HEK293T (cell line): ENCODE measurements at regions not wholly inside any gene's neighbourhood (a gene's known extent, or its start where the extent isn't known, plus 50 kb on each side); places are given as distances from the start of the nearest gene placed in this dataset.

ENCODE experiments used
- CTCF ChIA-PET: fragments of 350-600 bp; formaldehyde crosslinking; extraction: SDS; loops from one replicate; lab custom pipeline; 2021; ENCODE audit warnings: antibody characterized with exemption, inconsistent platforms; lab: Yijun Ruan, JAX
- POLR2A ChIA-PET: fragments of 350-600 bp; formaldehyde crosslinking; extraction: SDS; loops from one replicate; lab custom pipeline; 2020; ENCODE audit warnings: antibody characterized with exemption, inconsistent platforms; lab: Yijun Ruan, JAX
- DNase-seq: peaks from one replicate; pipeline ENCODE4 v3.0.0; 2012; ENCODE audit warnings: mixed read lengths; ENCODE audit errors: extremely low spot score
- ARNT ChIP-seq: fragments of 450-650 bp; IDR thresholded peaks from 2 replicates; pipeline ENCODE4 v1.6.1; 2017; ENCODE audit warnings: mild to moderate bottlenecking
- BHLHE40 ChIP-seq: fragments of 450-650 bp; IDR thresholded peaks from 2 replicates; pipeline ENCODE4 v1.6.1; 2016; ENCODE audit warnings: mild to moderate bottlenecking, moderate library complexity, borderline replicate concordance
- CTBP1 ChIP-seq: fragments of 450-650 bp; IDR thresholded peaks from 2 replicates; pipeline ENCODE4 v1.6.1; 2016; ENCODE audit warnings: borderline replicate concordance
- ELF4 ChIP-seq: fragments of 450-650 bp; IDR thresholded peaks from 2 replicates; pipeline ENCODE4 v1.6.1; 2017; ENCODE audit warnings: antibody characterized with exemption
- FOXA1 ChIP-seq: fragments of 450-650 bp; IDR thresholded peaks from 2 replicates; pipeline ENCODE4 v1.6.1; 2016; ENCODE audit warnings: mild to moderate bottlenecking
- FOXK2 ChIP-seq: fragments of 450-650 bp; IDR thresholded peaks from 2 replicates; pipeline ENCODE4 v1.6.1; 2016; ENCODE audit warnings: mild to moderate bottlenecking
- FOXM1 ChIP-seq: fragments of 450-650 bp; IDR thresholded peaks from 2 replicates; pipeline ENCODE4 v1.6.1; 2017; ENCODE audit warnings: mild to moderate bottlenecking, borderline replicate concordance
- HDGF ChIP-seq: fragments of 450-650 bp; IDR thresholded peaks from 2 replicates; pipeline ENCODE4 v1.6.1; 2017; ENCODE audit warnings: antibody characterized with exemption, borderline replicate concordance
- L3MBTL2 ChIP-seq: fragments of 450-650 bp; conservative IDR thresholded peaks from 2 replicates; pipeline ENCODE4 v1.6.1; 2016; ENCODE audit warnings: mild to moderate bottlenecking
- LEF1 ChIP-seq: fragments of 450-650 bp; IDR thresholded peaks from 2 replicates; pipeline ENCODE4 v1.6.1; 2017; ENCODE audit warnings: mild to moderate bottlenecking, borderline replicate concordance
- NFRKB ChIP-seq: fragments of 450-650 bp; IDR thresholded peaks from 2 replicates; pipeline ENCODE4 v1.6.1; 2016; ENCODE audit warnings: mild to moderate bottlenecking, moderate library complexity
- SP1 ChIP-seq: fragments of 450-650 bp; IDR thresholded peaks from 2 replicates; pipeline ENCODE4 v1.6.1; 2017
- SUZ12 ChIP-seq: fragments of 450-650 bp; IDR thresholded peaks from 2 replicates; pipeline ENCODE4 v1.6.1; 2016; ENCODE audit warnings: mild to moderate bottlenecking
- TARDBP ChIP-seq: fragments of 450-650 bp; IDR thresholded peaks from 2 replicates; pipeline ENCODE4 v1.6.1; 2016
- ZNF384 ChIP-seq: fragments of 450-650 bp; IDR thresholded peaks from 2 replicates; pipeline ENCODE4 v1.6.1; 2016
- TF ChIP-seq, protein P1 (sequence below): fragments of 450-650 bp; IDR thresholded peaks from 2 replicates; pipeline ENCODE4 v1.6.1; 2016

GRCh38 chr1:224523676-224524075 lies 89.1 kb upstream of the WDR26 start:
- DNase-seq, result no peak
- TF ChIP-seq FOXM1, result no peak
- TF ChIP-seq L3MBTL2, result no peak
- TF ChIP-seq FOXK2, result no peak
- TF ChIP-seq SP1, result no peak
- no peak for TF ChIP-seq TARDBP
- TF ChIP-seq ARNT, result no peak
- TF ChIP-seq LEF1, result no peak
- TF ChIP-seq, protein P1, sequence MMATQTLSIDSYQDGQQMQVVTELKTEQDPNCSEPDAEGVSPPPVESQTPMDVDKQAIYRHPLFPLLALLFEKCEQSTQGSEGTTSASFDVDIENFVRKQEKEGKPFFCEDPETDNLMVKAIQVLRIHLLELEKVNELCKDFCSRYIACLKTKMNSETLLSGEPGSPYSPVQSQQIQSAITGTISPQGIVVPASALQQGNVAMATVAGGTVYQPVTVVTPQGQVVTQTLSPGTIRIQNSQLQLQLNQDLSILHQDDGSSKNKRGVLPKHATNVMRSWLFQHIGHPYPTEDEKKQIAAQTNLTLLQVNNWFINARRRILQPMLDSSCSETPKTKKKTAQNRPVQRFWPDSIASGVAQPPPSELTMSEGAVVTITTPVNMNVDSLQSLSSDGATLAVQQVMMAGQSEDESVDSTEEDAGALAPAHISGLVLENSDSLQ, result no peak
- POLR2A ChIA-PET, result no interaction called here
- CTCF ChIA-PET, result interaction anchor here (0.7 kb wide), 1 partner anchor 67 kb away, joined by 10 read pairs; no protein-coding TSS in a partner anchor

GRCh38 chr1:224524679-224525078 lies 90.1 kb upstream of the WDR26 start:
- POLR2A ChIA-PET, result interaction anchor here (1.3 kb wide), 1 partner anchor 14 kb away, joined by 3 read pairs; no protein-coding TSS in a partner anchor
- DNase-seq, result no peak
- CTCF ChIA-PET, result interaction anchor here (2.6 kb wide), 1 partner anchor 10 kb away, joined by 15 read pairs; no protein-coding TSS in a partner anchor
- TF ChIP-seq FOXA1 (no peak), ELF4 (no peak), BHLHE40 (no peak), LEF1 (no peak), ZNF384 (no peak)

GRCh38 chr1:224525411-224526040 lies 90.6 kb upstream of the CNIH3 start:
- no peak for TF ChIP-seq NFRKB
- no peak for TF ChIP-seq FOXM1
- TF ChIP-seq, protein P1, result no peak
- TF ChIP-seq BHLHE40, result no peak
- TF ChIP-seq L3MBTL2, result no peak
- TF ChIP-seq SUZ12, result no peak
- no peak for TF ChIP-seq HDGF
- TF ChIP-seq TARDBP, result no peak
- TF ChIP-seq FOXA1, result no peak
- TF ChIP-seq CTBP1, result no peak
- TF ChIP-seq SP1, result no peak
- TF ChIP-seq FOXK2, result no peak
- TF ChIP-seq ZNF384, result no peak
- no peak for DNase-seq
- CTCF ChIA-PET, result interaction anchor here (2.6 kb wide), 1 partner anchor 11 kb away, joined by 15 read pairs; no protein-coding TSS in a partner anchor
- POLR2A ChIA-PET, result interaction anchor here (1.3 kb wide), 1 partner anchor 13 kb away, joined by 3 read pairs; no protein-coding TSS in a partner anchor

DNA sequence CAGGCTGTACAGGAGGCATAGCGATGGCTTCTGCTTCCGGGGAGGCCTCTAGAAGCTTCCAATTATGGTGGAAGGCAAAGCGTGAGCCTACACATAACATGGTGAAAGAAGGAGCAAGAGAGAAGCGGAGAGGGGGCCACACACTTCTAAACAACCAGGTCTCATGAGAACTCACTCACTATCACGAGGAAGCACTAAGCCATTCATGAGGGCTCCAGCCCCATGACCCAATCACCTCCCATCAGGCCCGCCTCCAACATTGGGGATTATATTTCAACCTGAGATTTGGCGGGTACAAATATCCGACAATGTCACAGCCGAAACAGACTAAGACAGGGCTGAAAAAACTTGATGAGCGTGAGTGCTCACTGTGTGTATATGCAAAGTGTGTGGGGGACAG lies 89.3 kb upstream of the CNIH3 start:
- CTCF ChIA-PET, result interaction anchor here (2.6 kb wide), 1 partner anchor 12 kb away, joined by 15 read pairs; no protein-coding TSS in a partner anchor
- no peak for DNase-seq
- no peak for TF ChIP-seq SUZ12
- POLR2A ChIA-PET, result no interaction called here

DNA sequence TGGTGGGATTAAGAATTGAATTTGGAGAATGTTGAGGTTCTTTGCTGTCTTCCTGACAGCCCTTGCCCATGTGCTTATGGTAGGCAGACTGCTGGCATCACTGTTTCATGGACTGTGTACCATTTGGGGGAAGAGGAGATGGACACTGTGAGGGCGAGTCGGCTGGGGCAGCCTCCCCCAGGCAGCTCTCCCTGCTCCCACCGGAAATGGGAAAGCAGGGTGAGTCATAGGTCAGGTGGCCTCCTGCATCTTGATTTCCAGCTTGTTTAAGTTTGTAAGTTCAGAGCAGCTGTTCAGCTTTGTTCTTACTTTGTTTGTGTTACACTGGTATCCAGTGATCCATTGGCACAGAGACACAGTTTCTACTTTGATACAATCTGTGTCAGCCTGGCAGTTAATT lies 87.2 kb upstream of the CNIH3 start:
- ChIA-PET CTCF (interaction anchor here (0.5 to 1.1 kb wide), 2 partner anchors 14 to 72 kb away, joined by 3 to 6 read pairs; no protein-coding TSS in a partner anchor), POLR2A (interaction anchor here (1.0 kb wide), 1 partner anchor 13 kb away, joined by 4 read pairs; no protein-coding TSS in a partner anchor)
- no peak for DNase-seq
- TF ChIP-seq ARNT (no peak), FOXA1 (no peak), SP1 (no peak), SUZ12 (no peak), TARDBP (no peak)
- TF ChIP-seq, protein P1, result no peak

DNA sequence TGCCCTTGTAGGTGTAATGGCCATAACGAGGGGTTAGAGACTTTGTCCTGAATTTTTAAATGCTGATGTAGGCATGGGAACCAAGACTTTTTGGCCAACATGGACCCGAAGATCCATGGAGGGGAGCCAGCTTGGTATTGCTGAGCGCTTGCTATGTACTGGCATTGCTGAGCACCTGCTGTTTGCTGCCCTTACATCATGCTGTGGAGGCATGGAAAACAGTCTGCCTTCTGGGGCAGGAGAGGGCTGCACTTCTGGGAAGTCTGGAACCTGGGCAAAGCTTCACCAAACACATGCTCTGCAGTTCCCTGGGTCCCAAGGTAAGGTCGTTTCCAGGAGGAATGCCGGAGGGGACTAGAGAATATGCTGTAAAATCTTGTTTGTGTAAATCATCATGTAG lies 86.3 kb upstream of the CNIH3 start:
- POLR2A ChIA-PET, result interaction anchor here (1.0 kb wide), 1 partner anchor 13 kb away, joined by 4 read pairs; no protein-coding TSS in a partner anchor
- CTCF ChIA-PET, result no interaction called here
- TF ChIP-seq L3MBTL2 (no peak), SP1 (no peak), FOXA1 (no peak), NFRKB (no peak), HDGF (no peak), TARDBP (no peak), ARNT (no peak), ZNF384 (no peak), CTBP1 (no peak), ELF4 (no peak), FOXM1 (no peak), LEF1 (no peak), FOXK2 (no peak), BHLHE40 (no peak), SUZ12 (no peak)
- TF ChIP-seq, protein P1, result no peak
- no peak for DNase-seq
